ENCODE measurements at regions not wholly inside any gene's neighbourhood (a gene's known extent, or its start where the extent isn't known, plus 50 kb on each side); places are given as distances from the start of the nearest gene placed in this dataset.

DNA sequence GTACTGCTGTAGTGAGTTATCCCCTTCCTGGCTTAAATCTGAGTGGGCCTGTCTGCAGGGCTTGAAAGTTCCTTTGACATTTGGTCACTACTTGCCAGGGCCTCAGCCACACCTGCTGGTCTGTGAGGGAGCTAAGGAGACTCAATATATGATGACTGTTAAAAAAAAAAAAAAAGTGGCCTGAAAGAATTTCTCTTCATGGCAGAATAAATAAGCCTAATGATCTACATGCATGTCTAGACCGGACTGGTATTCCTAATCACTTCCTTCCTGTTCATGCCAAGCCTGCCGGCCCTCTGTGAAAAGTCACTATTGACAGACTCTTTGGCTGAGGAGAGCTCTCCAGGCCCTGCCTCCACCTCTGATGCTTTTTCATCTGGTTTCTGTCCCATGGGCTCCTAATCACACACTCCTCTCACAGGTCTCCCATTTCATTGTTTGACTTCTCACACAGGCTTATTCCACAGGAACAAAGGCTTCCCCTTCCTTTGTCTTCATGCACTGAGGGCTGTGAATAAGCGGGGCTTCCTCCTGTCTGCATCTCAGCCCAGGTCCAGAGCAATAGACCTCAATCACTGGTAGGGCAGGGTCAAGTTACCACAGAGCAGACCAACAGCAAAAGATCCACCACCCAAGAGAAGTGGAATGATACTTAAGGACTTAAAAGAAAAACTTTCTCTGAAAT, 99.1 kb upstream of the SEC61G start:
- Histone ChIP-seq H2AFZ (ENCODE audit: insufficient read depth, low read depth, low read length, poor library complexity, severe bottlenecking) (no peak overlapping the region), H3K4me1 (ENCODE audit: control insufficient read depth in 1 of 2, insufficient read depth in 2 of 2, low read length in 2 of 2) (no peaks in the 10 kb centered on the region), H3K4me3 (replicated peaks in 1 of 3; ENCODE audit: low read depth in 2 of 3, low read length in 3 of 3) (no peak overlapping the region), H4K20me1 (ENCODE audit: insufficient read depth, low read length) (no peaks in the 10 kb centered on the region), H3K27ac (ENCODE audit: low read depth in 1 of 2, low read length in 2 of 2) (no peak overlapping the region), H3K36me3 (replicated peaks in 1 of 2; ENCODE audit: control insufficient read depth in 1 of 2, insufficient read depth in 2 of 2, low read length in 2 of 2) (no peaks in the 10 kb centered on the region), H3K9me3 (replicated peaks in 1 of 2; ENCODE audit: control insufficient read depth in 1 of 2, insufficient read depth in 1 of 2, low read length in 2 of 2) (peaks cover 0 to 10% of the 10 kb centered on the region in 2 donors), H3K4me2 (replicated peaks; ENCODE audit: extremely low read depth, low read length, poor library complexity, severe bottlenecking) (no peak overlapping the region), H3K79me2 (ENCODE audit: insufficient read depth, low read length) (no peaks in the 10 kb centered on the region), H3K9ac (ENCODE audit: insufficient read depth, low read length, poor library complexity, severe bottlenecking) (no peak overlapping the region), H3K27me3 (ENCODE audit: control insufficient read depth in 2 of 2, insufficient read depth in 2 of 2, low read length in 2 of 2) (no peaks in the 10 kb centered on the region)
- Mint-ChIP-seq H3K27me3 (ENCODE audit: low read depth in 3 of 3) (peaks cover 0 to 8% (median 5%) of the 10 kb centered on the region in 3 donors), H3K36me3 (no peaks in the 10 kb centered on the region), H3K4me3 (no peak overlapping the region), H3K9me3 (peaks cover 2 to 26% (median 6%) of the 10 kb centered on the region in 7 donors), H3K27ac (no peak overlapping the region), H3K4me1 (no peaks in the 10 kb centered on the region)
- intact Hi-C loops (cut with micrococcal nuclease) = no loop called here
- no peak for TF ChIP-seq CTCF (IDR thresholded peaks at IDR 0.05)
- no peak for DNase-seq
- WGBS (ENCODE audit: insufficient coverage) = 24% methylated on average over 3 of the region's 3 CpGs

GRCh38 chr7:54859066-54859465, 100.1 kb upstream of the SEC61G start:
- Histone ChIP-seq H3K9ac (ENCODE audit: insufficient read depth, low read length, poor library complexity, severe bottlenecking) (no peak overlapping the region), H3K9me3 (replicated peaks in 1 of 2; ENCODE audit: control insufficient read depth in 1 of 2, insufficient read depth in 1 of 2, low read length in 2 of 2) (peaks cover 0 to 10% of the 10 kb centered on the region in 2 donors), H3K79me2 (ENCODE audit: insufficient read depth, low read length) (no peaks in the 10 kb centered on the region), H3K4me3 (replicated peaks in 1 of 3; ENCODE audit: low read depth in 2 of 3, low read length in 3 of 3) (no peak overlapping the region), H2AFZ (ENCODE audit: insufficient read depth, low read depth, low read length, poor library complexity, severe bottlenecking) (no peak overlapping the region), H3K27me3 (ENCODE audit: control insufficient read depth in 2 of 2, insufficient read depth in 2 of 2, low read length in 2 of 2) (no peaks in the 10 kb centered on the region), H3K36me3 (replicated peaks in 1 of 2; ENCODE audit: control insufficient read depth in 1 of 2, insufficient read depth in 2 of 2, low read length in 2 of 2) (no peaks in the 10 kb centered on the region), H3K4me1 (ENCODE audit: control insufficient read depth in 1 of 2, insufficient read depth in 2 of 2, low read length in 2 of 2) (no peaks in the 10 kb centered on the region), H4K20me1 (ENCODE audit: insufficient read depth, low read length) (no peaks in the 10 kb centered on the region), H3K27ac (ENCODE audit: low read depth in 1 of 2, low read length in 2 of 2) (no peak overlapping the region), H3K4me2 (replicated peaks; ENCODE audit: extremely low read depth, low read length, poor library complexity, severe bottlenecking) (no peak overlapping the region)
- Mint-ChIP-seq H3K4me3 (no peak overlapping the region), H3K4me1 (no peaks in the 10 kb centered on the region), H3K9me3 (peaks cover 0 to 26% (median 6%) of the 10 kb centered on the region in 7 donors), H3K27me3 (ENCODE audit: low read depth in 3 of 3) (peaks cover 0 to 8% (median 7%) of the 10 kb centered on the region in 3 donors), H3K27ac (no peak overlapping the region), H3K36me3 (no peaks in the 10 kb centered on the region)
- no peak for DNase-seq
- intact Hi-C loops (cut with micrococcal nuclease) = no loop called here
- TF ChIP-seq CTCF (IDR thresholded peaks at IDR 0.05) = no peak
